ENCODE measurements at regions not wholly inside any gene's neighbourhood (a gene's known extent, or its start where the extent isn't known, plus 50 kb on each side); places are given as distances from the start of the nearest gene placed in this dataset.
A peak's percentile ranks its signal among the peaks of the same experiment; 100 is the strongest.
"Not testable (repeated sequence)": the region's sequence is repeated elsewhere in the genome, so short reads cannot be mapped to it uniquely, and the experiment has no call there.

- not testable (repeated sequence) for H3K27ac ChIP-seq (replicated peaks); H3K4me3 ChIP-seq (replicated peaks; ENCODE audit: insufficient read depth, low read length); H3K27me3 ChIP-seq (ENCODE audit: insufficient read depth, poor library complexity, severe bottlenecking)
- peak; percentile 43 for TF ChIP-seq CTCF (IDR thresholded peaks at IDR 0.05; ENCODE audit: insufficient read depth, low read length)
- peak; percentile 29 to 44 for DNase-seq (ENCODE audit: low read depth in 1 of 2, low spot score in 1 of 2)
These were observed 201.2 kb upstream of the PCDH18 start for GRCh38 chr4:137733174-137734141.

GRCh38 chr4:137722910-137723309, 190.6 kb upstream of the PCDH18 start:
- no peak for DNase-seq (ENCODE audit: low read depth in 1 of 2, low spot score in 1 of 2)
- Histone ChIP-seq H3K4me3 (replicated peaks; ENCODE audit: insufficient read depth, low read length) (no peak overlapping the region), H3K27me3 (ENCODE audit: insufficient read depth, poor library complexity, severe bottlenecking) (no peaks in the 10 kb centered on the region), H3K27ac (replicated peaks) (no peak overlapping the region)
- TF ChIP-seq SPI1 (IDR thresholded peaks at IDR 0.05; ENCODE audit: borderline replicate concordance, low read depth) (no peak), CTCF (IDR thresholded peaks at IDR 0.05; ENCODE audit: insufficient read depth, low read length) (no peak)

- Histone ChIP-seq H3K27ac (replicated peaks) (no peak overlapping the region), H3K27me3 (ENCODE audit: insufficient read depth, poor library complexity, severe bottlenecking) (no peaks in the 10 kb centered on the region), H3K4me3 (replicated peaks; ENCODE audit: insufficient read depth, low read length) (no peak overlapping the region)
- DNase-seq (ENCODE audit: low read depth in 1 of 2, low spot score in 1 of 2), result no peak
- TF ChIP-seq GABPA (IDR thresholded peaks at IDR 0.05; ENCODE audit: low read depth) (no peak), SPI1 (IDR thresholded peaks at IDR 0.05; ENCODE audit: borderline replicate concordance, low read depth) (no peak), CTCF (IDR thresholded peaks at IDR 0.05; ENCODE audit: insufficient read depth, low read length) (no peak), REST (IDR thresholded peaks at IDR 0.05; ENCODE audit: insufficient replicate concordance, low read depth) (no peak), POLR2AphosphoS5 (IDR thresholded peaks at IDR 0.05; ENCODE audit: low read depth) (no peak)
These were observed 179.2 kb upstream of the PCDH18 start for GRCh38 chr4:137711502-137711901.

GRCh38 chr4:137707626-137708025, 175.3 kb upstream of the PCDH18 start:
- Histone ChIP-seq H3K27me3 (ENCODE audit: insufficient read depth, poor library complexity, severe bottlenecking) (no peaks in the 10 kb centered on the region), H3K4me3 (replicated peaks; ENCODE audit: insufficient read depth, low read length) (no peak overlapping the region), H3K27ac (replicated peaks) (no peak overlapping the region)
- no peak for DNase-seq (ENCODE audit: low read depth in 1 of 2, low spot score in 1 of 2)
- TF ChIP-seq REST (IDR thresholded peaks at IDR 0.05; ENCODE audit: insufficient replicate concordance, low read depth) (no peak), GABPA (IDR thresholded peaks at IDR 0.05; ENCODE audit: low read depth) (no peak), SPI1 (IDR thresholded peaks at IDR 0.05; ENCODE audit: borderline replicate concordance, low read depth) (no peak), CTCF (IDR thresholded peaks at IDR 0.05; ENCODE audit: insufficient read depth, low read length) (no peak), POLR2AphosphoS5 (IDR thresholded peaks at IDR 0.05; ENCODE audit: low read depth) (no peak)
